ENCODE measurements at regions not wholly inside any gene's neighbourhood (a gene's known extent, or its start where the extent isn't known, plus 50 kb on each side); places are given as distances from the start of the nearest gene placed in this dataset.

GRCh38 chr20:58022711-58023110 is 205.7 kb downstream of the ANKRD60 start:
- Mint-ChIP-seq H3K27me3 (peaks cover 8% of the 10 kb centered on the region), H3K36me3 (ENCODE audit: low read depth) (no peaks in the 10 kb centered on the region), H3K9me3 (no peaks in the 10 kb centered on the region), H3K4me3 (no peak overlapping the region), H3K4me1 (no peaks in the 10 kb centered on the region), H3K27ac (no peak overlapping the region)
- POLR2A ChIA-PET = no interaction called here
- no peak for DNase-seq
- CTCF ChIA-PET = no interaction called here

- peaks cover 9% of the 10 kb centered on the region for H3K27me3 Mint-ChIP-seq
- H3K36me3 Mint-ChIP-seq (ENCODE audit: low read depth) = no peaks in the 10 kb centered on the region
- H3K4me3 Mint-ChIP-seq = no peak overlapping the region
- H3K27ac Mint-ChIP-seq = no peak overlapping the region
- ChIA-PET CTCF (no interaction called here), POLR2A (no interaction called here)
- no peaks in the 10 kb centered on the region for H3K9me3 Mint-ChIP-seq
- no peak for DNase-seq
- H3K4me1 Mint-ChIP-seq = no peaks in the 10 kb centered on the region
Observed at GRCh38 chr20:58021481-58021880, 207.0 kb downstream of the ANKRD60 start.

- Mint-ChIP-seq H3K4me1 (no peaks in the 10 kb centered on the region), H3K36me3 (ENCODE audit: low read depth) (no peaks in the 10 kb centered on the region), H3K27me3 (peaks cover 9% of the 10 kb centered on the region), H3K4me3 (no peak overlapping the region), H3K9me3 (no peaks in the 10 kb centered on the region), H3K27ac (no peak overlapping the region)
- DNase-seq = no peak
- ChIA-PET POLR2A (no interaction called here), CTCF (no interaction called here)
Observed at GRCh38 chr20:58020656-58021454, 207.6 kb downstream of the ANKRD60 start.

- ChIA-PET POLR2A (no interaction called here), CTCF (no interaction called here)
- peaks cover under 1% of the 10 kb centered on the region for H3K4me1 Mint-ChIP-seq
- H3K27me3 Mint-ChIP-seq = peaks cover 13% of the 10 kb centered on the region
- DNase-seq = no peak
- H3K9me3 Mint-ChIP-seq = no peaks in the 10 kb centered on the region
- H3K36me3 Mint-ChIP-seq (ENCODE audit: low read depth) = no peaks in the 10 kb centered on the region
- H3K4me3 Mint-ChIP-seq = no peak overlapping the region
- H3K27ac Mint-ChIP-seq = no peak overlapping the region
Observed at GRCh38 chr20:58019850-58020625, 208.4 kb downstream of the ANKRD60 start.

GRCh38 chr20:58019027-58019849 is 209.2 kb downstream of the ANKRD60 start:
- no peaks in the 10 kb centered on the region for H3K36me3 Mint-ChIP-seq (ENCODE audit: low read depth)
- no peak for DNase-seq
- no peak overlapping the region for H3K4me3 Mint-ChIP-seq
- no peaks in the 10 kb centered on the region for H3K9me3 Mint-ChIP-seq
- peaks cover 13% of the 10 kb centered on the region for H3K27me3 Mint-ChIP-seq
- ChIA-PET CTCF (no interaction called here), POLR2A (no interaction called here)
- no peak overlapping the region for H3K27ac Mint-ChIP-seq
- peaks cover 8% of the 10 kb centered on the region for H3K4me1 Mint-ChIP-seq

GRCh38 chr20:58018590-58018989 is 209.9 kb downstream of the ANKRD60 start:
- POLR2A ChIA-PET = interaction anchor here (0.6 kb wide), 1 partner anchor 12 kb away, joined by 3 read pairs; no protein-coding TSS in a partner anchor
- H3K36me3 Mint-ChIP-seq (ENCODE audit: low read depth) = no peaks in the 10 kb centered on the region
- peaks cover 10% of the 10 kb centered on the region for H3K4me1 Mint-ChIP-seq
- CTCF ChIA-PET = no interaction called here
- DNase-seq = no peak
- no peak overlapping the region for H3K4me3 Mint-ChIP-seq
- no peaks in the 10 kb centered on the region for H3K9me3 Mint-ChIP-seq
- H3K27ac Mint-ChIP-seq = no peak overlapping the region
- peaks cover 13% of the 10 kb centered on the region for H3K27me3 Mint-ChIP-seq

- ChIA-PET POLR2A (interaction anchor here (0.6 kb wide), 1 partner anchor 12 kb away, joined by 3 read pairs; no protein-coding TSS in a partner anchor), CTCF (no interaction called here)
- no peaks in the 10 kb centered on the region for H3K36me3 Mint-ChIP-seq (ENCODE audit: low read depth)
- H3K27ac Mint-ChIP-seq = no peak overlapping the region
- no peak for DNase-seq
- no peaks in the 10 kb centered on the region for H3K9me3 Mint-ChIP-seq
- H3K4me3 Mint-ChIP-seq = no peak overlapping the region
- peaks cover 10% of the 10 kb centered on the region for H3K4me1 Mint-ChIP-seq
- peaks cover 13% of the 10 kb centered on the region for H3K27me3 Mint-ChIP-seq
Observed at GRCh38 chr20:58017970-58018530, 210.4 kb downstream of the ANKRD60 start.

GRCh38 chr20:58017231-58017969 is 211.1 kb downstream of the ANKRD60 start:
- POLR2A ChIA-PET = no interaction called here
- H3K27me3 Mint-ChIP-seq = peaks cover 13% of the 10 kb centered on the region
- no peak overlapping the region for H3K4me3 Mint-ChIP-seq
- H3K4me1 Mint-ChIP-seq = peaks cover 10% of the 10 kb centered on the region
- H3K36me3 Mint-ChIP-seq (ENCODE audit: low read depth) = no peaks in the 10 kb centered on the region
- no peak for DNase-seq
- H3K9me3 Mint-ChIP-seq = no peaks in the 10 kb centered on the region
- CTCF ChIA-PET = interaction anchor here (0.5 kb wide), 1 partner anchor 722 kb away, joined by 3 read pairs; no protein-coding TSS in a partner anchor
- no peak overlapping the region for H3K27ac Mint-ChIP-seq

GRCh38 chr20:58016779-58017178 is 211.7 kb downstream of the ANKRD60 start:
- no peak for DNase-seq
- ChIA-PET POLR2A (no interaction called here), CTCF (interaction anchor here (0.5 kb wide), 1 partner anchor 722 kb away, joined by 3 read pairs; no protein-coding TSS in a partner anchor)
- Mint-ChIP-seq H3K36me3 (ENCODE audit: low read depth) (no peaks in the 10 kb centered on the region), H3K27ac (no peak overlapping the region), H3K27me3 (peaks cover 13% of the 10 kb centered on the region), H3K9me3 (no peaks in the 10 kb centered on the region), H3K4me3 (no peak overlapping the region), H3K4me1 (peaks cover 10% of the 10 kb centered on the region)

GRCh38 chr20:58014628-58015315 is 213.7 kb downstream of the ANKRD60 start:
- Mint-ChIP-seq H3K4me3 (no peak overlapping the region), H3K4me1 (peaks cover 10% of the 10 kb centered on the region), H3K27me3 (peaks cover 11% of the 10 kb centered on the region), H3K9me3 (no peaks in the 10 kb centered on the region), H3K27ac (no peak overlapping the region), H3K36me3 (ENCODE audit: low read depth) (no peaks in the 10 kb centered on the region)
- peak; percentile 17 for DNase-seq
- ChIA-PET CTCF (interaction anchor here (1.0 kb wide), 1 partner anchor 23 kb away, joined by 3 read pairs; no protein-coding TSS in a partner anchor), POLR2A (no interaction called here)

GRCh38 chr20:58012731-58013510 is 215.5 kb downstream of the ANKRD60 start:
- Mint-ChIP-seq H3K27me3 (peaks cover 7% of the 10 kb centered on the region), H3K4me1 (peaks cover 10% of the 10 kb centered on the region), H3K4me3 (no peak overlapping the region), H3K27ac (no peak overlapping the region), H3K9me3 (no peaks in the 10 kb centered on the region), H3K36me3 (ENCODE audit: low read depth) (no peaks in the 10 kb centered on the region)
- POLR2A ChIA-PET = interaction anchor here (0.6 kb wide), 1 partner anchor 414 kb away, joined by 8 read pairs; no protein-coding TSS in a partner anchor
- CTCF ChIA-PET = interaction anchor here (1.3 kb wide), 1 partner anchor 22 kb away, joined by 3 read pairs; no protein-coding TSS in a partner anchor
- no peak for DNase-seq

Data from activated CD4-positive, alpha-beta T cell treated with anti-CD3 and anti-CD28 coated beads, Interleukin-2, amount 10 ng/mL, durations not matched to agents 7 days and 5 days (primary cell).